Mucosa of rectum (tissue), 2 donors: ENCODE measurements at regions not wholly inside any gene's neighbourhood (a gene's known extent, or its start where the extent isn't known, plus 50 kb on each side); places are given as distances from the start of the nearest gene placed in this dataset.
"Not testable (repeated sequence)": the region's sequence is repeated elsewhere in the genome, so short reads cannot be mapped to it uniquely, and the experiment has no call there.

Experiments
- H3K27ac ChIP-seq, 2 donors: one replicate each; pipeline ENCODE4 v1.7.0; 2013; ENCODE audit warnings: inconsistent platforms in 2 of 2, low read depth in 2 of 2, low read length in 2 of 2
- H3K27me3 ChIP-seq, 2 donors: one replicate each; pipeline ENCODE4 v1.7.0; 2013; ENCODE audit warnings: low read length in 2 of 2; ENCODE audit not compliant: control insufficient read depth in 2 of 2, insufficient read depth in 2 of 2
- H3K36me3 ChIP-seq, 2 donors: one replicate each; pipeline ENCODE4 v1.7.0; 2013; ENCODE audit warnings: low read length in 2 of 2; ENCODE audit not compliant: control insufficient read depth in 2 of 2, insufficient read depth in 2 of 2
- H3K4me1 ChIP-seq, 2 donors: one replicate each; pipeline ENCODE4 v1.7.0; 2013; ENCODE audit warnings: low read length in 2 of 2, mild to moderate bottlenecking in 1 of 2; ENCODE audit not compliant: control insufficient read depth in 2 of 2, insufficient read depth in 2 of 2
- H3K4me3 ChIP-seq, 2 donors: one replicate each; pipeline ENCODE4 v1.7.0; 2013; ENCODE audit warnings: low read length in 2 of 2
- H3K9ac ChIP-seq, 2 donors: one replicate each; pipeline ENCODE4 v1.7.0; 2013; ENCODE audit warnings: low read length in 2 of 2, low read depth in 1 of 2, mild to moderate bottlenecking in 1 of 2
- H3K9me3 ChIP-seq, 2 donors: one replicate each; pipeline ENCODE4 v1.7.0; 2013; ENCODE audit warnings: low read length in 2 of 2; ENCODE audit not compliant: control insufficient read depth in 2 of 2
- donor health status: healthy.
- donor health status: Normal muscosa, but diverticular disease.

- no peaks in the 10 kb centered on the region for H3K27me3 ChIP-seq
- H3K9ac ChIP-seq = no peak overlapping the region
- H3K4me3 ChIP-seq = no peak overlapping the region
- no peak overlapping the region for H3K27ac ChIP-seq
- no peaks in the 10 kb centered on the region for H3K9me3 ChIP-seq
- H3K4me1 ChIP-seq = no peaks in the 10 kb centered on the region
- no peaks in the 10 kb centered on the region for H3K36me3 ChIP-seq
These were observed 577.2 kb downstream of the SLITRK5 start for GRCh38 chr13:88248393-88248792.

- Histone ChIP-seq H3K27ac (no peak overlapping the region), H3K4me1 (no peaks in the 10 kb centered on the region), H3K36me3 (no peaks in the 10 kb centered on the region), H3K27me3 (no peaks in the 10 kb centered on the region), H3K9me3 (no peaks in the 10 kb centered on the region), H3K4me3 (no peak overlapping the region), H3K9ac (no peak overlapping the region)
These were observed 586.5 kb downstream of the SLITRK5 start for GRCh38 chr13:88257706-88258105.

GRCh38 chr13:88263808-88264207 lies 592.6 kb downstream of the SLITRK5 start:
- Histone ChIP-seq H3K9ac (no peak overlapping the region), H3K9me3 (no peaks in the 10 kb centered on the region), H3K27ac (no peak overlapping the region), H3K4me1 (no peaks in the 10 kb centered on the region), H3K36me3 (no peaks in the 10 kb centered on the region), H3K4me3 (no peak overlapping the region), H3K27me3 (no peaks in the 10 kb centered on the region)

DNA sequence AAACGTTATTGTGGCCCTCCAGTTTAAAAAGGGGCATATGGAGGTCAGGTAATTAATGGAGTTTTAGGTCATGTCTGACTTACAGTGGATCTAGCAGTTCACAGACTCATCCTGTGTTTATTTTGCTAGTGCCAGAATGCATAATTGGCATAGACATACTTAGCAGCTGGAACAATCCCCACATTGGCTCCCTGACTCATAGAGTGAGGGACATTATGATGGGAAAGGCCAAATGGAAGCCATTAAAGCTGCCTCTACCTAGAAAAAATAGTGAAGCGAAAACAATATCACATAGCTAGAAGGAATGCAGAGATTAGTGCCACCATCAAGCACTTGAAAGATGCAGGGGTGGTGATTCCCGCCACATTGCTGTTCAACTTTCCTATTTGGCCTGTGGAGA lies 610.7 kb downstream of the SLITRK5 start:
- H3K27me3 ChIP-seq = no peaks in the 10 kb centered on the region
- H3K4me1 ChIP-seq = no peaks in the 10 kb centered on the region
- no peaks in the 10 kb centered on the region for H3K36me3 ChIP-seq
- H3K4me3 ChIP-seq = no peak overlapping the region
- H3K27ac ChIP-seq = no peak overlapping the region
- peaks cover 0 to 3% of the 10 kb centered on the region in 2 donors for H3K9me3 ChIP-seq
- no peak overlapping the region for H3K9ac ChIP-seq

DNA sequence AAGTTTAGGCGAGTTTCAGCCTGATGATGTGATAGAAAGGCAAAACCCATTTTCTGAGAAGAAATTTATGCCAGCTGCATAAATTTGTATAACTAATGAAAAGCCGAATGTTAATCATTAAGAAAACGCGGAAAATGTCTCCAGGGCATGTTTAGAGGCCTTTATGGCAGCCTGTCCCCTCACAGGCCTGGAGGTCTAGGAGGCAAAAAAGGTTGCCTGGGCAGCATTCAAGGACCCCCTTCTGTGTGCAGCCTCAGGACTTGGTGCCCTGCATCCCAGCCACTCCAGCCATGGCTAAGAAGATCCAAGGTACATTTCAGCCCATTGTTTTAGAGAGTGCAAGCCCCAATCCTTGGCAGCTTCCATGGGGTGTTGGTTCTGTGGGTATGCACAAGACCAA lies 614.2 kb downstream of the SLITRK5 start:
- peaks cover 0 to 3% of the 10 kb centered on the region in 2 donors for H3K9me3 ChIP-seq
- H3K36me3 ChIP-seq = no peaks in the 10 kb centered on the region
- no peaks in the 10 kb centered on the region for H3K27me3 ChIP-seq

GRCh38 chr13:88288326-88288725 lies 617.2 kb downstream of the SLITRK5 start:
- H3K27ac ChIP-seq = no peak overlapping the region
- H3K9me3 ChIP-seq = peaks cover 0 to 3% of the 10 kb centered on the region in 2 donors
- no peak overlapping the region for H3K4me3 ChIP-seq
- H3K36me3 ChIP-seq = no peaks in the 10 kb centered on the region
- H3K9ac ChIP-seq = no peak overlapping the region
- H3K4me1 ChIP-seq = no peaks in the 10 kb centered on the region
- H3K27me3 ChIP-seq = no peaks in the 10 kb centered on the region

More for the DNA sequence above, 614.2 kb downstream of the SLITRK5 start:
- H3K27ac ChIP-seq = no peak overlapping the region
- no peak overlapping the region for H3K9ac ChIP-seq
- no peaks in the 10 kb centered on the region for H3K4me1 ChIP-seq
- no peak overlapping the region for H3K4me3 ChIP-seq

DNA sequence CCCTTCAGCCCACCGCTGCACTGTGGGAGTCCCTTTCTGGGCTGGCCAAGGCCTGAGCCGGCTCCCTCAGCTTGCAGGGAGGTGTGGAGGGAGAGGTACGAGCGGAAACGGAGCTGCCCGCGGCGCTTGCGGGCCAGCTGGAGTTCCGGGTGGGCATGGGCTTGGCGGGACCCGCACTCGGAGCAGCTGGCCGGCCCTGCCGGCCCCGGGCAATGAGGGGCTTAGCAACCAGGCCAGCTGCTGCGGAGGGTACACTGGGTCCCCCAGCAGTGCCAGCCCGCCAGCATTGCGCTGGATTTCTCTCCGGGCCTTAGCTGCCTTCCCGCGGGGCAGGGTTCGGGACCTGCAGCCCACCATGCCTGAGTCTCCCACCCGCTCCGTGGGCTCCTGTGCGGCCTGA lies 620.6 kb downstream of the SLITRK5 start:
- H3K36me3 ChIP-seq, H3K4me1 ChIP-seq, H3K27ac ChIP-seq, H3K9ac ChIP-seq, H3K4me3 ChIP-seq, H3K9me3 ChIP-seq, H3K27me3 ChIP-seq: not testable (repeated sequence)

- Histone ChIP-seq H3K4me1 (no peaks in the 10 kb centered on the region), H3K4me3 (no peak overlapping the region), H3K9ac (no peak overlapping the region), H3K27ac (no peak overlapping the region), H3K9me3 (no peaks in the 10 kb centered on the region), H3K36me3 (no peaks in the 10 kb centered on the region), H3K27me3 (no peaks in the 10 kb centered on the region)
These were observed 623.2 kb downstream of the SLITRK5 start for GRCh38 chr13:88294368-88294767.

DNA sequence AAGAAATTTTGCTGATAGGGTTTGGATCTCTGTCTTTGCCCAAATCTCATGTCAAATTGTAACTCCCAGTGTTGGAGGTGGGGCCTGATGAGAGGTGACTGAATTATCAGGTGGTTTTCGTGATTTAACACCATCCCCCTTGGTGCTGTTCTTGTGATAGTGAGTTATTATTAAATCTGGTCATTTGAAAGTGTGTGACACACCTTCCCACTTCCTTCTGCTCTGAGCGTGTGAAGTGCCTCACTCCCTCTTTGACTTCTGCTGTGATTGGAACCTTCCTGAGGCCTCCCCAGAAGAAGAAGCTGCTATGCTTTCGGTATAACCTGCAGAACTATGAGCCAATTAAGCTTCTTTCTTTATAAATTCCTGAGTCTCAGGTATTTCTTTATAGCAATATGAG lies 632.0 kb downstream of the SLITRK5 start:
- H3K27me3 ChIP-seq = no peaks in the 10 kb centered on the region

GRCh38 chr13:88303605-88304004 lies 632.4 kb downstream of the SLITRK5 start:
- H3K9me3 ChIP-seq = peaks cover 0 to 3% of the 10 kb centered on the region in 2 donors
- H3K27ac ChIP-seq = no peak overlapping the region
- H3K36me3 ChIP-seq = no peaks in the 10 kb centered on the region
- H3K9ac ChIP-seq = no peak overlapping the region
- no peaks in the 10 kb centered on the region for H3K27me3 ChIP-seq
- H3K4me3 ChIP-seq = no peak overlapping the region
- no peaks in the 10 kb centered on the region for H3K4me1 ChIP-seq

More for the DNA sequence above, 632.0 kb downstream of the SLITRK5 start:
- Histone ChIP-seq H3K9ac (no peak overlapping the region), H3K4me3 (no peak overlapping the region), H3K4me1 (no peaks in the 10 kb centered on the region), H3K9me3 (peaks cover 0 to 3% of the 10 kb centered on the region in 2 donors), H3K36me3 (no peaks in the 10 kb centered on the region), H3K27ac (no peak overlapping the region)

GRCh38 chr13:88314496-88314895 lies 643.3 kb downstream of the SLITRK5 start:
- Histone ChIP-seq H3K4me3 (no peak overlapping the region), H3K9me3 (no peaks in the 10 kb centered on the region), H3K9ac (no peak overlapping the region), H3K27me3 (no peaks in the 10 kb centered on the region), H3K36me3 (no peaks in the 10 kb centered on the region), H3K4me1 (no peaks in the 10 kb centered on the region), H3K27ac (no peak overlapping the region)
